GM18909 (cell line): ENCODE measurements at regions not wholly inside any gene's neighbourhood (a gene's known extent, or its start where the extent isn't known, plus 50 kb on each side); places are given as distances from the start of the nearest gene placed in this dataset.
"Not testable (repeated sequence)": the region's sequence is repeated elsewhere in the genome, so short reads cannot be mapped to it uniquely, and the experiment has no call there.

ENCODE experiments used
- ATAC-seq: cut with Tn5 transposase; IDR thresholded peaks from one replicate; pipeline ENCODE4 v1.9.1; 2021; ENCODE audit warnings: mild to moderate bottlenecking; ENCODE audit not compliant: unreplicated experiment, poor library complexity

DNA sequence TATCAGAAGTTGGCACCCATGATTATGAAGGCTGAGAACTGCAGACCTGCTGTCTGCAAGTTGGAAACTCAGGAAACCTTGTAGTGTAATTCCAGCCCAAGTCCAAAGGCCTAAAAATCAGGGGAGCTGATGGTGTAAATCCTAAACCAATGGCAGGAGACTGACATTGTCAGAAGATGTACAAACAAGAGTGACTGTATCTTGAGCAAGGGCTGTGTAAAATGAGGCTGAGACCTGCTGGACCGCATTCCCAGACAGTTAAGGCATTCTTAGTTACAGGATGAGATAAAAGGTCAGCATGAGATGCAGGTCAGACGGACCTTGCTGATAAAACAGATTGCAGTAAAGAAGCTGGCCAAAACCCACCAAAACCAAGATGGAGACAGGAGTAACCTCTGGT, 147.7 kb downstream of the COG6 start:
- ATAC-seq: no peak

- no peak for ATAC-seq
These were observed 148.4 kb downstream of the COG6 start for GRCh38 chr13:39803851-39804250.

DNA sequence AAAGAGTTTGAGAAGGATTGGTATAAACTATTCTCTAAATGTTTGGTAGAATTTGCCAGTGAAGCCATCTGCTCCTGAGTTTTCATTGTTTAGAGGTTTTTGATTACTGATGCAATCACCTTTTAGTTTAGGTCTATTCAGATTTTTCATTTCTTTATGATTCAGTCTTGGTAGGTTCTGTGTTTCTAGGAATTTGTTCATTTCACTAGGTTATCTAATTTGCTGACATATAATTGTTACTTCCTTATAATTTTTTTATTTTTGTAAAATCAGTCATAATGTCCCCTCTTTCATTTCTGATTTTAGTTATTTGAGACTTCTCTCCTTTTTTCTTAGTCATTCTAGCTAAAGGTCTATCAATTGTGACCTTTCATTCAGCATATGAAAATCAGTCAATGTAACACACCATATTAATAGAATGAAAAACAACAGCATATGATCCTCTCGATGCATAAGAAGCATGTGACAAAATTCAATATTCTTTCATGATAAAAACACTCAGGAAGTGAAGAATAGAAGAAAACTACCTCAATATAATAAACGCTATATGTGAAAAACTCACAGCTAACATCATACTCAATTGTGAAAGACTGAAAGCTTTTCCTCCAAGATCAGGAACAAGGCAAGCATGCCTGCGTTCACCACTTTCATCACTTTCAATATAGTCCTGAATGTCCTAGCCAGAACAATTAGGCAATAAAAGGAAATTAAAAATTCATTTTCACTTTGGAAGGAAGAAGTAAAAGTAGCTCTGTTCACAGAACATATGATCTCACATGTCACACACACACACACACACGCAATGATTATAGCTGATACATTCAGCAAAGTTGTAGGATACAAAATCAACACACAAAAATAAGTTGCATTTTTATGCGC, 149.1 kb downstream of the COG6 start:
- no peak for ATAC-seq

DNA sequence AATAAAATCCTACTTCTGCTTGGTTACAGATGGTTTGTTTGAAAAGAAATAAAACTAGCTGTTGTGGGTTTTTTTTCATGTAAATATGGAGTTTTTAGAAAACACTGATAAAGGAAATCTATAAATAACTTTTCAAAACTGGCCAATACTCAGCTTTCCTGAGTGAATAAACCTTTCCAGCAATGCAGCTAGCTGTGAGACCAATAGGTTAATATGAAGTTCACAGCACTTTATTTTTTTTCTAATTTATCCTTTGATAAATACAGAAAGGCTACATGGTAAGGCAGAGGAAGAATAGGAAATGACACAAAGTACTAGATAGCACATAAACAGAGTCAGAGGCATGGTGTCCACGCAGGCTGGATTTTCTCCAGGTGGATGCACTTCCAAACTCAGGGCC, 154.0 kb downstream of the COG6 start:
- no peak for ATAC-seq

GRCh38 chr13:39810091-39810877, 154.8 kb downstream of the COG6 start:
- ATAC-seq: no peak

- no peak for ATAC-seq
These were observed 155.6 kb downstream of the COG6 start for GRCh38 chr13:39811051-39811450.

- ATAC-seq: no peak
These were observed 156.2 kb downstream of the COG6 start for GRCh38 chr13:39811696-39812095.

DNA sequence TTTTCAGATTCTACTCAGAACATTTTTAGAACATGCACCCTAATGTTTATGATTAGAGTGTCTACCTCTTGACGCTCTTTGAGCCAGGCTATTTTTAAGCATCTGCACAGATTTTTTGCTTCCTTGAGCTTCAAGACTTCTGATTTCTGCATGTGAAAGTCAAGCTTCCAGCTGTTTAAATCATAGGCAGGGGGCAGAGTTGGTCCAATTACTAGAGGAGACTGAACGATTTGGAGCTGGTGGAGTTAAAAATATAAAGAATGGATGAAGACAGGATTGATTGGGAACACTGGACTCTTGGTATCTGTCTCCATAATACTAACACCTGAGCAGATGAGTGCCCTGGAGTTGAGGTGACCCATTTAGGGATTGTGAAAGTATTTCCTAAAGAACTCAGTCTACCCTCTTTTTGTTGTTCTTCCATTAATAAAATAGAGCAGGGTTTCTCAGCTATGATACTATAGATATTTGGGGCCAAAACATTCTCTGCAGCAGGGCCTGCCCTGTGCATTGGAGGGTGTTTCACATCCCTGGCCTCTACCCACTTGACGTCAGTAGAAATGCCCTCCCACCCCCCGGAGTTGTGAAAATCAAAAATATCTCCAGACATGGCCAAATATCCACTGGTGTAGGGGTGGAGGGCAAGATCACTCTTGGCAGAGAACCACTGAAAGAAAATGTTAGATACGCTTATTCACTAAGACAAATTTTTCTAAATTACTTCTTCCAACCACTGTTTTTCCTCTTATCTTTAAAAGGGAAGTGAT, 160.1 kb downstream of the COG6 start:
- ATAC-seq: no peak

DNA sequence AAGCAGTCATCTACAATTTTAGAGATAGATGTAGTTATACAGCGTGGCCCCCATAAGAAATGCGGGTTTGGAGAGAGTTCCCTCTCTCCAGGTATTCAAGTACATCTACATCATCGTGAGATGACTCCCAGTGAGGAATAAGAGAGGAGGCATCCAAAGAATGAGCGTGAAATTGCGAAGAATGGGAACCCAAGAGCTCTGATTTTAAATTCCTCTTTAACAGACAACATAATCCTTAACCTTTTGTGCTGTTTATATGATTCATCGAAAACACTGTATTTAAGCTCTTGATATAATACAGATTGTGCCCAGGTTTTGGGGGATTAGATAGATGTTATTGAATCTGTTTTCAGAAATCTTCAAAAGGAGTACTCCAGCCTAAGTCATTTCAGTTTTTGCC, 161.5 kb downstream of the COG6 start:
- no peak for ATAC-seq

DNA sequence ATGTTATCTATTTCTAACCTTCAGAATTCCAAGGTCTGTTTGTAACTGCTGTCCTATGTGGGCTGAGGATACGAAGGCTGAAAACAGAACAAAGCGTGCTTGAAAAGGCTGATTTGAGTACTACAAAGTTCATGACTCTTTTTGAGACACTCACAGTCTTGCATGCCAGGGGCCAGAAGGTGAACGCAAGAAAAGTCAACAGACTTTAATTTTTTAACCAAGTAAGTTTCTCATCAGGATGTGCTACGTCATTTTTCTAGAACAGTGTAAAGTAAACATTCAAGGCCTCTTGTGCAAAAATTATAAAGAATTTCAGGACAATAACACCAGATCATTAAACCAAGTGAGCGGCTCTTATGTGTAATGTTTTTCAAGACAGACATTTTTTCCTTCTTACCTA, 163.5 kb downstream of the COG6 start:
- no peak for ATAC-seq

DNA sequence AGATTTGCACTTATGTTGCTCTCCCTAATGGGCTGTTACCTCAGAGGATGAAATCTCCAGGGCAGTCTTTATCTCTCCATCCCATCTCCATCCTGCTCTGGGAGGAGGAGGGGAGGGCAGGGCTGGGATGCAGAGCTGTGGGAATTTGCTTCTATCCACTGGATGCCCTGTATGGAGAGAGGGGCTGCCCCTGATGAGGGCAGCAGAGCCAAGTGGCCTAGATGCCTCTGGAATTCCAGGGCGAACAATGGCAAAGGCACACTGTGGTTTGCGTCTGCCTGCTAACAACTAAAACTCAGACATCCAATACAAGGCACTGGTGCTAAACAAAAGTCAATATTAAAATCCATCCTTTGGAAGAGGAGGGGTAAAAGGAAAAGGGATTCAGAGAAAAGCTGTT, 165.1 kb downstream of the COG6 start:
- ATAC-seq: no peak

DNA sequence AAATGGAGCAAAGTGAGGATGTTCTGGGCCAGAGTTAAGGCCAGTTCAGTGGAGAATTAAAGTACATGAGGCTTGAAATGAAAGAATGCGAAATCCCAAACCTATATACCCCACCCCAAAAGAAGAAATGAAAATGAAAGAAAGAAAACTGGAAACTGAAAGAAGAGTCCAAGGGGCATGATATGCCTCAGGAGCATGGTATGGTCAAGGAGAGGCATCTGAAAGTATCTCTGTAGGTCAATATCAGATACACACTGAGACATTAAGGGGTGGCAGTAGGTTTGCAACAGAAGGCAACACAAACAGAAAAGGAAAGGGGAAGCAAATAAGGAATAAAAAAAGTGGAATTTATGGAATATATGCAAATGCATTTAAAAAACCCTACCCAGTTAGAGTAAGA, 166.5 kb downstream of the COG6 start:
- ATAC-seq: no peak

DNA sequence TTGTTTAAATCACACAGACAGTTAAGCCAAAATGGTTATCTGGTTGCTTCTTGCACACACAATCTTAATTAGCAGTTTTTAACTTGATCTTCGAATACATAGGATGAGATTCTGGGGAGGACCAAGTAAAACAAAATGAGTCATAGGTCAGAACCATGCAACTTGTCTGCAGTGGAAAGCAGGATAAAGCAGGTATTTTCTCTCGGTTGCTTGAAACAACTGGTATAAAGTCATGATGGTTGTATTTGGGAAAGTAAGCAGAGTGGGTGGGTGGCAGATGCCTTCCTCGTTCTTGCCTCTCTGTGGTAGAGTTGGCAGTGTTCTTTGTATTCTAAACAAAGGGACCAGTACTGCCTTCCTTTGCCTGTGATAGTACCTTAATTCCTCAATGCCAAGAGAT, 167.0 kb downstream of the COG6 start:
- no peak for ATAC-seq

DNA sequence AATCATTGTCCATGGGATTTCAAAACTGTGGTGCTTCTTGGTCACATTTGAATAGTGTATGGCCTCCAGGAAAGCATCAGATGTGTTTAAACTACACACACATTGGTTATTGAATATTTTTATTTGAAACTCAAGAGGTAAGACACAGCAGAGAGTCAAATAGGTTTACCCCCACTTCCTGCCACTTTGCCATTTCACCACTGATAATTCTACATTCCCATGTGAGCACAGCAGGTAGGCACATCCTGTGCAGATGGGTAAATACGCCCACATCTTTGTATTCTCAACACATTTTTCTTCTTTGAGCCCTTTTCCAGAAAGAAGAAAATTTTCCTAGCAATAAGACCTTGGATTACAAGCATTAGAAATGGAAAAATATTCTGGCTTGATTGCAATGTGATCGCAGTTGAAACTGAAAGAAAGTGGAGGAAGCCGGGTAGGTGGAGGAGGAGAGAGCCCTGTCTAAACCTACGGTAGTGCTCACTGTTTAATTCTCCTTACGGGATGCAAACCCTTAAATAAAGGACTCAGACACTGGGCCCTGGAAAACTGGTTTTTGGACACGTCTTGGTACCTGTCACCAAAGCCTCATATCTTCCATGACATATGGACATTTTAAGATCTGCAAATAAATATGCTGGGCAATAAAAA, 167.7 kb downstream of the COG6 start:
- no peak for ATAC-seq

GRCh38 chr13:39825886-39826285, 170.4 kb downstream of the COG6 start:
- ATAC-seq: no peak

- ATAC-seq: no peak
These were observed 179.8 kb downstream of the COG6 start for GRCh38 chr13:39835253-39835652.

DNA sequence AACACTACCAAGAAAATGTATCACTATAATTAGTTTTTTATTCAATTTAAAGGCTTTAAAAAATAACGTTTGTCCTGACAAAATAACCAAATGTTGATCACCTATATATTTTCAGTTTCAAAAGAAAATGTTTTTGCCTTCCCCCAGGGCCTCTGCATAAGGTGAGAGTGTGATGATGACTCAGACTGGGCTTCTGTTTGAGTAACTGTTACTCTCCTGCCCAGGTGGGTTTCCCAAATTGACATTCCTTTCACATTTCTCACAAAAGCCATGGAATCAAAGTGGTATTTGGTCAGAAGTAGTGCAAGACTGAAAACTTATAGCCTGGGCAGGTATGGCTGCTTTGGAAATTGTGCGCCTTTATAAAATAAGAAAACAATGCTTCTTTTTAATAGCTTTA, 180.6 kb downstream of the COG6 start:
- no peak for ATAC-seq

DNA sequence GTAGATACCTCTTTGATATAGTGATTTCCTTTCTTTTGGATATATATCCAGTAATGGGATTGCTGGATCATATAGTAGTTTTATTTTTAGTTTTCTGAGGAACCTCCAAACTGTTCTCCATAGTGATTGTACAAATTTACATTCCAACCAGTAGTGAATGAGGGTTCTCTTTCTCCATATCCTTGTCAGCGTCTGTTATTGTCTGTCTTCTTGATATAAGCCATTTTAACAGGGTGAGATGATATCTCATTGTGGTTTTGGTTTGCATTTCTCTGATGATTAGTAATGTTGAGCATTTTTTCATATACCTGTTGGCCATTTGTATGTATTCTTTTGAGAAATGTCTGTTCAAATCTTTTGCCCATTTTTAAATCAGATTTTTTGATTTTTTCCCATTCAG, 182.4 kb downstream of the COG6 start:
- not testable (repeated sequence) for ATAC-seq

- ATAC-seq: no peak
These were observed 184.7 kb downstream of the COG6 start for GRCh38 chr13:39840201-39840600.

GRCh38 chr13:39847336-39847735, 191.9 kb downstream of the COG6 start:
- no peak for ATAC-seq
